ENCODE measurements at regions not wholly inside any gene's neighbourhood (a gene's known extent, or its start where the extent isn't known, plus 50 kb on each side); places are given as distances from the start of the nearest gene placed in this dataset.

DNA sequence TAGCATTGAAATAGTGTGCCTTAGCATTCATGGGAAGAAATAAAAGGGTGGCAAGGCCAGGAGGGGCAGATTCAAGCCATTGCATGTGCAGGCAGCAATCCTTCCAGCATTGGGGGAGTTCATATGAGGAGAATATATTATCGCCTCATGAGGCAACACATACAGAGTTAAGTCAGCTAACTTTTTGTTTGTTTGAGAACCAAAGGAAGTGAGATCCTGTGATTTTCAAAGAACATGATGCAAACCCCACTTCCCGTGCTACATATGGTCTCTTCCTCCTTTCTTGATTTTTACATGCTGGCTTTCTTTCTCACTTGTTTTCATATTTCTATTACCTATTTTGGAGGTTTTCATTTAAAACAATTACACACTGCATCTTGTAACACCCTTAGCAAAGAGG, 579.7 kb upstream of the ARID1B start:
- TF ChIP-seq CEBPB (IDR thresholded peaks at IDR 0.05; ENCODE audit: low read depth, low read length) (no peak), POLR2A (IDR thresholded peaks at IDR 0.05; ENCODE audit: low read depth, low read length) (no peak), SMC3 (IDR thresholded peaks at IDR 0.05; ENCODE audit: low read depth, low read length) (no peak), CHD1 (IDR thresholded peaks at IDR 0.05; ENCODE audit: low read depth, low read length) (no peak), MXI1 (IDR thresholded peaks at IDR 0.05; ENCODE audit: borderline replicate concordance, low read depth, low read length) (no peak), RFX5 (IDR thresholded peaks at IDR 0.05; ENCODE audit: low read depth, low read length) (no peak), RAD21 (IDR thresholded peaks at IDR 0.05; ENCODE audit: low read length) (no peak), MAZ (IDR thresholded peaks at IDR 0.05; ENCODE audit: borderline replicate concordance, low read depth, low read length) (no peak), MAFK (IDR thresholded peaks at IDR 0.05; ENCODE audit: low read depth, low read length) (no peak), BHLHE40 (IDR thresholded peaks at IDR 0.05; ENCODE audit: low read depth, low read length) (no peak)
- TF ChIP-seq, protein P1, sequence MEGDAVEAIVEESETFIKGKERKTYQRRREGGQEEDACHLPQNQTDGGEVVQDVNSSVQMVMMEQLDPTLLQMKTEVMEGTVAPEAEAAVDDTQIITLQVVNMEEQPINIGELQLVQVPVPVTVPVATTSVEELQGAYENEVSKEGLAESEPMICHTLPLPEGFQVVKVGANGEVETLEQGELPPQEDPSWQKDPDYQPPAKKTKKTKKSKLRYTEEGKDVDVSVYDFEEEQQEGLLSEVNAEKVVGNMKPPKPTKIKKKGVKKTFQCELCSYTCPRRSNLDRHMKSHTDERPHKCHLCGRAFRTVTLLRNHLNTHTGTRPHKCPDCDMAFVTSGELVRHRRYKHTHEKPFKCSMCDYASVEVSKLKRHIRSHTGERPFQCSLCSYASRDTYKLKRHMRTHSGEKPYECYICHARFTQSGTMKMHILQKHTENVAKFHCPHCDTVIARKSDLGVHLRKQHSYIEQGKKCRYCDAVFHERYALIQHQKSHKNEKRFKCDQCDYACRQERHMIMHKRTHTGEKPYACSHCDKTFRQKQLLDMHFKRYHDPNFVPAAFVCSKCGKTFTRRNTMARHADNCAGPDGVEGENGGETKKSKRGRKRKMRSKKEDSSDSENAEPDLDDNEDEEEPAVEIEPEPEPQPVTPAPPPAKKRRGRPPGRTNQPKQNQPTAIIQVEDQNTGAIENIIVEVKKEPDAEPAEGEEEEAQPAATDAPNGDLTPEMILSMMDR (conservative IDR thresholded peaks at IDR 0.05; ENCODE audit: low read depth, low read length): no peak
- TF ChIP-seq, protein P2, sequence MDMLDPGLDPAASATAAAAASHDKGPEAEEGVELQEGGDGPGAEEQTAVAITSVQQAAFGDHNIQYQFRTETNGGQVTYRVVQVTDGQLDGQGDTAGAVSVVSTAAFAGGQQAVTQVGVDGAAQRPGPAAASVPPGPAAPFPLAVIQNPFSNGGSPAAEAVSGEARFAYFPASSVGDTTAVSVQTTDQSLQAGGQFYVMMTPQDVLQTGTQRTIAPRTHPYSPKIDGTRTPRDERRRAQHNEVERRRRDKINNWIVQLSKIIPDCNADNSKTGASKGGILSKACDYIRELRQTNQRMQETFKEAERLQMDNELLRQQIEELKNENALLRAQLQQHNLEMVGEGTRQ (IDR thresholded peaks at IDR 0.05; ENCODE audit: low read depth, low read length): no peak
- TF ChIP-seq, protein P3, sequence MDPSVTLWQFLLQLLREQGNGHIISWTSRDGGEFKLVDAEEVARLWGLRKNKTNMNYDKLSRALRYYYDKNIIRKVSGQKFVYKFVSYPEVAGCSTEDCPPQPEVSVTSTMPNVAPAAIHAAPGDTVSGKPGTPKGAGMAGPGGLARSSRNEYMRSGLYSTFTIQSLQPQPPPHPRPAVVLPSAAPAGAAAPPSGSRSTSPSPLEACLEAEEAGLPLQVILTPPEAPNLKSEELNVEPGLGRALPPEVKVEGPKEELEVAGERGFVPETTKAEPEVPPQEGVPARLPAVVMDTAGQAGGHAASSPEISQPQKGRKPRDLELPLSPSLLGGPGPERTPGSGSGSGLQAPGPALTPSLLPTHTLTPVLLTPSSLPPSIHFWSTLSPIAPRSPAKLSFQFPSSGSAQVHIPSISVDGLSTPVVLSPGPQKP (IDR thresholded peaks at IDR 0.05; ENCODE audit: borderline replicate concordance, low read depth, low read length): no peak
